ENCODE measurements at regions not wholly inside any gene's neighbourhood (a gene's known extent, or its start where the extent isn't known, plus 50 kb on each side); places are given as distances from the start of the nearest gene placed in this dataset.

- Mint-ChIP-seq H3K27me3 (ENCODE audit: unreplicated experiment) (no peaks in the 10 kb centered on the region), H3K4me3 (ENCODE audit: low read depth, unreplicated experiment) (no peak overlapping the region), H3K27ac (ENCODE audit: unreplicated experiment) (no peak overlapping the region), H3K36me3 (ENCODE audit: insufficient read depth, unreplicated experiment) (no peaks in the 10 kb centered on the region), H3K9me3 (ENCODE audit: low read depth, unreplicated experiment) (peaks cover 16% of the 10 kb centered on the region), H3K4me1 (ENCODE audit: low read depth, unreplicated experiment) (no peaks in the 10 kb centered on the region)
- DNase-seq = no peak
- BruUV-seq (replicated peaks) = no TSS peak
- TF ChIP-seq, protein P1, sequence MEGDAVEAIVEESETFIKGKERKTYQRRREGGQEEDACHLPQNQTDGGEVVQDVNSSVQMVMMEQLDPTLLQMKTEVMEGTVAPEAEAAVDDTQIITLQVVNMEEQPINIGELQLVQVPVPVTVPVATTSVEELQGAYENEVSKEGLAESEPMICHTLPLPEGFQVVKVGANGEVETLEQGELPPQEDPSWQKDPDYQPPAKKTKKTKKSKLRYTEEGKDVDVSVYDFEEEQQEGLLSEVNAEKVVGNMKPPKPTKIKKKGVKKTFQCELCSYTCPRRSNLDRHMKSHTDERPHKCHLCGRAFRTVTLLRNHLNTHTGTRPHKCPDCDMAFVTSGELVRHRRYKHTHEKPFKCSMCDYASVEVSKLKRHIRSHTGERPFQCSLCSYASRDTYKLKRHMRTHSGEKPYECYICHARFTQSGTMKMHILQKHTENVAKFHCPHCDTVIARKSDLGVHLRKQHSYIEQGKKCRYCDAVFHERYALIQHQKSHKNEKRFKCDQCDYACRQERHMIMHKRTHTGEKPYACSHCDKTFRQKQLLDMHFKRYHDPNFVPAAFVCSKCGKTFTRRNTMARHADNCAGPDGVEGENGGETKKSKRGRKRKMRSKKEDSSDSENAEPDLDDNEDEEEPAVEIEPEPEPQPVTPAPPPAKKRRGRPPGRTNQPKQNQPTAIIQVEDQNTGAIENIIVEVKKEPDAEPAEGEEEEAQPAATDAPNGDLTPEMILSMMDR (IDR thresholded peaks at IDR 0.05; ENCODE audit: unreplicated experiment) = no peak
- CTCF ChIA-PET = no interaction called here
- intact Hi-C loops (cut with micrococcal nuclease; ENCODE audit: unreplicated experiment) = no loop called here
Measured at GRCh38 chr11:42890773-42891172, 421.0 kb upstream of the API5 start.

DNA sequence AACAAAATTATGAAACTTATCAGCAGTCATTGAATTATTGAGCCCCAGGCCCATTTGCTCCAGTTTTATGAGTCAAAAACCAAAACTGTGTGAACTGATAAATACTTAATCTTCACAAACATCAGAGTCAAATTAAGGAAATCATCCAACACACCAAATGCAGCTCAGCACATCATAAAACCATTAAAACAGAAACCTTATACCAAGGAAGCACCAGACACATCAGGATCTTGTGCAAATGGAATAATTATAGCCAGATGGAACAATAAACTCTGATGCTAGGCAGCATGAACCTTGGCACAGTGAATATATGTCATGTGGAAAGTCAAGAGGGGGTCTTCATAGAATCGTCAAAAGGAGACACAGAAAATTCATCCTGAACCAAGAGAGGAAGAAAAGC is 410.7 kb upstream of the API5 start:
- Mint-ChIP-seq H3K4me1 (ENCODE audit: low read depth, unreplicated experiment) (no peaks in the 10 kb centered on the region), H3K4me3 (ENCODE audit: low read depth, unreplicated experiment) (no peak overlapping the region), H3K9me3 (ENCODE audit: low read depth, unreplicated experiment) (peaks cover 15% of the 10 kb centered on the region), H3K36me3 (ENCODE audit: insufficient read depth, unreplicated experiment) (no peaks in the 10 kb centered on the region), H3K27ac (ENCODE audit: unreplicated experiment) (no peak overlapping the region), H3K27me3 (ENCODE audit: unreplicated experiment) (no peaks in the 10 kb centered on the region)
- intact Hi-C loops (cut with micrococcal nuclease; ENCODE audit: unreplicated experiment) = no loop called here
- no TSS peak for BruUV-seq (replicated peaks)
- CTCF ChIA-PET = no interaction called here
- no peak for DNase-seq
- TF ChIP-seq, protein P1 (IDR thresholded peaks at IDR 0.05; ENCODE audit: unreplicated experiment) = no peak

DNA sequence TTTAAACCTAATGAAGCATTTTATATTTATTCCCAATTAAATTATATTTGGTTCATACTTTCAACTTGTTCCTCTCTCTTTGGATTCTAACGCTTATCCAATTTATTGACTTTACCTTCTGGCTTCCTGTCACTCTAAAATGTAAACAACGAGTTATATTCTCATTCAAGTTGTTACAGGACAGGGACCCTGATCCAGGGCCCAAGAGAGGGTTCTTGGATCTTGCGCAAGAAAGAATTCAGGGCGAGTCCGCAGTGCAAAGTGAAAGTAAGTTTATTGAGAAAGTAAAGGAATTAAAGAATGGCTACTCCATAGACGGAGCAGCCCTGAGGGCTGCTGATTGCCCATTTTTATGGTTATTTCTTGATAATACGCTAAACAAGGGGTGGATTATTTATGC is 405.6 kb upstream of the API5 start:
- Mint-ChIP-seq H3K4me3 (ENCODE audit: low read depth, unreplicated experiment) (no peak overlapping the region), H3K27ac (ENCODE audit: unreplicated experiment) (no peak overlapping the region), H3K27me3 (ENCODE audit: unreplicated experiment) (no peaks in the 10 kb centered on the region), H3K4me1 (ENCODE audit: low read depth, unreplicated experiment) (no peaks in the 10 kb centered on the region), H3K9me3 (ENCODE audit: low read depth, unreplicated experiment) (peaks cover 13% of the 10 kb centered on the region), H3K36me3 (ENCODE audit: insufficient read depth, unreplicated experiment) (no peaks in the 10 kb centered on the region)
- CTCF ChIA-PET = no interaction called here
- BruUV-seq (replicated peaks) = no TSS peak
- TF ChIP-seq, protein P1 (IDR thresholded peaks at IDR 0.05; ENCODE audit: unreplicated experiment) = no peak
- DNase-seq = no peak
- intact Hi-C loops (cut with micrococcal nuclease; ENCODE audit: unreplicated experiment) = no loop called here

DNA sequence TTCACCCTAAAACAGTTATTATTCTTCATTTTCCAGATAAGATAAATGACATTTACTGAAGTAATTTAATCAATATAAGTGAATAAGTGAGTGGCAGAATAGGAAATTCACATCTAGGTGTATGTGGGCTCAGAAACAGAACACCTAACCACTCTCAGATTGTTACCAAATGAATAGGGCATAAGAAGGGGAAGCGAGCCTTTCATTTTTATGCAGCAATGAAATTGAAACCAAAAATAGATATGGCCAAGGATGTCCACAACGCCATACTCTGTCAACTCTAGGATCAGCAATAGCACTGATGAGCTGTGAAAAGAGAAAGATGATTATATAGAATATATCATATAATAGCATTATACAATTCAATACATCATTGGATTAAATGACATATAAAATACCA is 398.1 kb upstream of the API5 start:
- CTCF ChIA-PET = no interaction called here
- no TSS peak for BruUV-seq (replicated peaks)
- no peak overlapping the region for H3K27ac Mint-ChIP-seq (ENCODE audit: unreplicated experiment)

More for the DNA sequence above, 398.1 kb upstream of the API5 start:
- H3K4me3 Mint-ChIP-seq (ENCODE audit: low read depth, unreplicated experiment) = no peak overlapping the region
- DNase-seq = no peak
- peaks cover 15% of the 10 kb centered on the region for H3K9me3 Mint-ChIP-seq (ENCODE audit: low read depth, unreplicated experiment)
- no peaks in the 10 kb centered on the region for H3K36me3 Mint-ChIP-seq (ENCODE audit: insufficient read depth, unreplicated experiment)
- H3K4me1 Mint-ChIP-seq (ENCODE audit: low read depth, unreplicated experiment) = no peaks in the 10 kb centered on the region
- intact Hi-C loops (cut with micrococcal nuclease; ENCODE audit: unreplicated experiment) = no loop called here
- H3K27me3 Mint-ChIP-seq (ENCODE audit: unreplicated experiment) = no peaks in the 10 kb centered on the region
- TF ChIP-seq, protein P1 (IDR thresholded peaks at IDR 0.05; ENCODE audit: unreplicated experiment) = no peak
